ENCODE measurements at regions not wholly inside any gene's neighbourhood (a gene's known extent, or its start where the extent isn't known, plus 50 kb on each side); places are given as distances from the start of the nearest gene placed in this dataset.

DNA sequence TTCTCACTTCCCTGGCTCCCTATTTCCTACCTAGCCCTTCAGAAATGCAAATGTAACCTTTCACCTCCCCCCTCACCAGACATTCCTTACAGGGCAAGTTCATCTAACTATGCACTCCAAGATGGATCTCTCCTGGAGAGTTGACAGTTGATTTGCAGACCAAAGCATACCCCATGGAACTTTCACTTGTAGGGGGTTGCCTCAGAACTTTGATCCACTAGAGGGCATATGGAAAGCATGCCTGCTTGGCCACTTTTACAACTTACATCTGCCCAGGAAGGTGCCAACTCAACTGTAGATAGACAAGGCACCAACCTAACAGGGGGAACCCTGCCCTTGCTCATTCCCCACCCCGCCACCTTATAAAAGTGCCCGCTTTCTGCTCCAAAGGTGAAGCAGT is 187.8 kb downstream of the NXNL2 start:
- H3K4me3 ChIP-seq (ENCODE audit: low read depth, low read length), result no peak overlapping the region
- DNase-seq (ENCODE audit: low read depth), result no peak
- H3K36me3 ChIP-seq (ENCODE audit: control insufficient read depth, insufficient read depth, low read length), result no peaks in the 10 kb centered on the region
- TF ChIP-seq, protein P1, sequence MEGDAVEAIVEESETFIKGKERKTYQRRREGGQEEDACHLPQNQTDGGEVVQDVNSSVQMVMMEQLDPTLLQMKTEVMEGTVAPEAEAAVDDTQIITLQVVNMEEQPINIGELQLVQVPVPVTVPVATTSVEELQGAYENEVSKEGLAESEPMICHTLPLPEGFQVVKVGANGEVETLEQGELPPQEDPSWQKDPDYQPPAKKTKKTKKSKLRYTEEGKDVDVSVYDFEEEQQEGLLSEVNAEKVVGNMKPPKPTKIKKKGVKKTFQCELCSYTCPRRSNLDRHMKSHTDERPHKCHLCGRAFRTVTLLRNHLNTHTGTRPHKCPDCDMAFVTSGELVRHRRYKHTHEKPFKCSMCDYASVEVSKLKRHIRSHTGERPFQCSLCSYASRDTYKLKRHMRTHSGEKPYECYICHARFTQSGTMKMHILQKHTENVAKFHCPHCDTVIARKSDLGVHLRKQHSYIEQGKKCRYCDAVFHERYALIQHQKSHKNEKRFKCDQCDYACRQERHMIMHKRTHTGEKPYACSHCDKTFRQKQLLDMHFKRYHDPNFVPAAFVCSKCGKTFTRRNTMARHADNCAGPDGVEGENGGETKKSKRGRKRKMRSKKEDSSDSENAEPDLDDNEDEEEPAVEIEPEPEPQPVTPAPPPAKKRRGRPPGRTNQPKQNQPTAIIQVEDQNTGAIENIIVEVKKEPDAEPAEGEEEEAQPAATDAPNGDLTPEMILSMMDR (IDR thresholded peaks at IDR 0.05; ENCODE audit: insufficient read depth, low read depth, low read length), result peak; percentile 24; the same call in 1 of the 2 replicates
- ChIA-PET POLR2A (no interaction called here), CTCF (no interaction called here)
- H3K27me3 ChIP-seq (ENCODE audit: control insufficient read depth, insufficient read depth, low read length), result no peaks in the 10 kb centered on the region

DNA sequence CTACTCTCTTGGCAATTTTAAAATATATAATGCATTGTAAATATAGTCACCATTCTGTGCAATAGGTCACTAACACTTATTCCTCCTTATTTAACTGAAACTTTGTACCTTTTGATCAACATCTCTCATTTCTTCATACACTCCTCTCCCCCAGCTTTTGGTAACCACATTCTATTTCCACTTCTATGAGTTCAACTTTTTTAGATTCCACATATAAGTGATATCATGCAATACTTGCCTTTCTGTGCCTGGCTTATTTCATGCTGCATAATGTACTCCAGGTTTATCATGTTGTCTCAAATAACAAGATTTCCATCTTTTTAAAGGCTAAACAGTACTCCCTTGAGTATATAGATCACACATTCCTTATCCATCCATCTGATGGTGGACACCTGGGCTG is 188.8 kb downstream of the NXNL2 start:
- ChIA-PET CTCF (no interaction called here), POLR2A (no interaction called here)
- no peaks in the 10 kb centered on the region for H3K36me3 ChIP-seq (ENCODE audit: control insufficient read depth, insufficient read depth, low read length)
- TF ChIP-seq, protein P1 (IDR thresholded peaks at IDR 0.05; ENCODE audit: insufficient read depth, low read depth, low read length), result no peak
- H3K27me3 ChIP-seq (ENCODE audit: control insufficient read depth, insufficient read depth, low read length), result no peaks in the 10 kb centered on the region
- no peak for DNase-seq (ENCODE audit: low read depth)
- H3K4me3 ChIP-seq (ENCODE audit: low read depth, low read length), result no peak overlapping the region

DNA sequence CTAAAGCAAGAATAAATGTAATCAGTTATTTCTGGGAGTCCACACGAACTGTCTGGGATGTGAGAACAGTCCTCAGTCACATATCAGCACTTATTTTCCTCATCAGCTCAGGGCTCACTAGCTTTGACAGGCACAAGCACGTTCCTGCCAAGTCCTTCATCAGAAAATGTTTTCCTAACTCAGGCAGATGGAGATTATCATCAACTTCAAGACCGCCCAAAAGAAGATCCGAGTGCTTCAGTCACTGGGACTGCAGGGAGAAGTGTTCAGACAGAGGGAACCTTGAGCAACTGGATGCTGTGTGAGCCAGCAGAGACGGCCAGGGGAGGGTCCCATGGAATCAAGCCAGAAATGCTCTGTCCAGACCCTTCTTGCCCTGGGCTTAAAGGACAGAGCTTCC is 189.4 kb downstream of the NXNL2 start:
- TF ChIP-seq, protein P1 (IDR thresholded peaks at IDR 0.05; ENCODE audit: insufficient read depth, low read depth, low read length), result no peak
- CTCF ChIA-PET, result interaction anchor here (0.6 kb wide), 1 partner anchor 14 kb away, joined by 3 read pairs; no protein-coding TSS in a partner anchor
- Histone ChIP-seq H3K36me3 (ENCODE audit: control insufficient read depth, insufficient read depth, low read length) (no peaks in the 10 kb centered on the region), H3K27me3 (ENCODE audit: control insufficient read depth, insufficient read depth, low read length) (no peaks in the 10 kb centered on the region), H3K4me3 (ENCODE audit: low read depth, low read length) (no peak overlapping the region)
- no peak for DNase-seq (ENCODE audit: low read depth)
- POLR2A ChIA-PET, result no interaction called here

- Histone ChIP-seq H3K36me3 (ENCODE audit: control insufficient read depth, insufficient read depth, low read length) (no peaks in the 10 kb centered on the region), H3K27me3 (ENCODE audit: control insufficient read depth, insufficient read depth, low read length) (no peaks in the 10 kb centered on the region), H3K4me3 (ENCODE audit: low read depth, low read length) (no peak overlapping the region)
- ChIA-PET POLR2A (no interaction called here), CTCF (no interaction called here)
- TF ChIP-seq, protein P1 (IDR thresholded peaks at IDR 0.05; ENCODE audit: insufficient read depth, low read depth, low read length), result no peak
- DNase-seq (ENCODE audit: low read depth), result no peak
Observed at GRCh38 chr9:88725300-88726019, 190.5 kb downstream of the NXNL2 start.

DNA sequence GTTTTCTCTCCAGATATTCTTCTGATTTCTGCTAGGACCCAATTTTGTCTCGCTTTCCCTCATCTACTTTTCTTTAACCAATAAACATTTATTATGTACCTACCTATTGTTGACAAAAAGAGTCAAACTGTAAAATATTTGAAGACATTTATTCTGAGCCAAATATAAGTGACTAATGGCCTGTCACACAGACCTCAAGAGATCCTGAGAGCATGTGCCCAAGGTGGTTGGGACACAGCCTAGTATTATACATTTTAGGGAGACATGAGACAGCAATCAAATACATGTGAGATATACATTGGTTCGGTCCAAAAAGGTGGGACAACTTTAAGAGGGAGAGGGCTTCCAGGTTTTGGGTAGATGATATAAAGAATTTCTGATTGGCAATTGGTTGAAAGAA is 191.8 kb downstream of the NXNL2 start:
- ChIA-PET CTCF (no interaction called here), POLR2A (no interaction called here)
- TF ChIP-seq, protein P1 (IDR thresholded peaks at IDR 0.05; ENCODE audit: insufficient read depth, low read depth, low read length), result no peak
- H3K27me3 ChIP-seq (ENCODE audit: control insufficient read depth, insufficient read depth, low read length), result no peaks in the 10 kb centered on the region
- no peaks in the 10 kb centered on the region for H3K36me3 ChIP-seq (ENCODE audit: control insufficient read depth, insufficient read depth, low read length)
- H3K4me3 ChIP-seq (ENCODE audit: low read depth, low read length), result no peak overlapping the region
- no peak for DNase-seq (ENCODE audit: low read depth)

All from BJ (cell line).